Stimulated activated CD4-positive, alpha-beta T cell treated with anti-CD3 and anti-CD28 coated beads, Interleukin-12 subunit alpha, Interleukin-12 subunit beta, amount 100 ng/mL, for 4 hours (primary cell): ENCODE measurements at regions not wholly inside any gene's neighbourhood (a gene's known extent, or its start where the extent isn't known, plus 50 kb on each side); places are given as distances from the start of the nearest gene placed in this dataset.

Experiments used
- DNase-seq: peaks from one replicate; pipeline ENCODE4 v3.0.0-alpha.2; 2020

DNA sequence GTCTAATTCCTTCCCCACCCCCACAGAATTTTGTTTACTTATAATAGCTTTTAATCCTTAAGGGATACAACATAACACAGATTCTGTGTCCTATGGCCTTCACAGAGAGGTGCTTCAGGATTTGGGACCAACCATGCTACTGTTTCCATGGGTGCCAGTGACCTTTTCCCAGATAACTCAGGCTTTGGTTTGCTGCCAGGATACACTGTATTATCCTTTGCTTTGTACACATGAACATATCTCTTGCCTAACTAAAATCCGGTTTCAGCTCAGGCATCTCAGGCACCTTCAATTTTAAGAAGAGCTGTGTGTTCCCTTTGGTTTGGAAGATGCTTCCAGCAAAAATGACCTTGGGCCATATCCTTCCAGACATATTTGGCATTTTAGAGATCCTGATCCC, 428.4 kb upstream of the CDH5 start:
- DNase-seq = no peak

GRCh38 chr16:65937455-65937854, 429.0 kb upstream of the CDH5 start:
- no peak for DNase-seq

- DNase-seq = no peak
Observed at GRCh38 chr16:65936096-65936495, 430.4 kb upstream of the CDH5 start.

DNA sequence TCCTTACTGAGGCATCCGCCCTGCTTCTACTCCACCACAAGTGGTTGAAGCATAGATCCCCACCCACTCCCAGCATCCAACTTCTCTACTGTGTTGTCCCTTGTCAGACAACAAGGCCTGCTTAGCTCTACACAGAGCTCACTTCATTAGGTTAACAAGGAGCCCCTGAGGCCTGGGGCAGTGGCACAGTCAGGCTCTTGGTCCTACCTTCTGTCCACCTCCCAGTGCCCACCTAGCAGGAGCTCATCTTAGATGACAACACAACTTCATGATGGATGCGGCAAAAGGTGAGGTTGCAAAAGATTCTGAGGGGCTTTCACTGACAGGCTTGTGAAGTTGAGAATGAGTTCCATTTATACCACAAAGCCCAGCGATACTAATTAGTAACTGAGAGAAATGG, 432.0 kb upstream of the CDH5 start:
- no peak for DNase-seq

DNA sequence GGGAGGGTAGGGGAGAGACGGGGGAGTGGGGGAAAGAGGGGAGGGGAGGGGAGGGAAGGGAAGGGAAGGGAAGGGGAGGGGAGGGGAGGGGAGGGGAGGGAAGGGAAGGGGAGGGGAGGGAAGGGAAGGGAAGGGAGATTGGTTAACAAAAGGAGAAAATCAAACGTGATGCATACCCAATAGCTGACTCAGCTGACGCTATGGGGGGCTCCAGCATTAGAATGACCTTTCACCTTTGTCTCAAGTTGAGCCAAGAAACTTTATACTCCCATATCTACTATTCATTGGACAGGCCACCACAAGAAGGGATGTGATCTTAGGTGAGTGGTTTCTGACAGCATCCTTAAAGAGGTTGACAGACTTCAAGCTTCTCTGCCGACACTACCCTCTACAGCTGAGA, 432.8 kb upstream of the CDH5 start:
- no peak for DNase-seq

DNA sequence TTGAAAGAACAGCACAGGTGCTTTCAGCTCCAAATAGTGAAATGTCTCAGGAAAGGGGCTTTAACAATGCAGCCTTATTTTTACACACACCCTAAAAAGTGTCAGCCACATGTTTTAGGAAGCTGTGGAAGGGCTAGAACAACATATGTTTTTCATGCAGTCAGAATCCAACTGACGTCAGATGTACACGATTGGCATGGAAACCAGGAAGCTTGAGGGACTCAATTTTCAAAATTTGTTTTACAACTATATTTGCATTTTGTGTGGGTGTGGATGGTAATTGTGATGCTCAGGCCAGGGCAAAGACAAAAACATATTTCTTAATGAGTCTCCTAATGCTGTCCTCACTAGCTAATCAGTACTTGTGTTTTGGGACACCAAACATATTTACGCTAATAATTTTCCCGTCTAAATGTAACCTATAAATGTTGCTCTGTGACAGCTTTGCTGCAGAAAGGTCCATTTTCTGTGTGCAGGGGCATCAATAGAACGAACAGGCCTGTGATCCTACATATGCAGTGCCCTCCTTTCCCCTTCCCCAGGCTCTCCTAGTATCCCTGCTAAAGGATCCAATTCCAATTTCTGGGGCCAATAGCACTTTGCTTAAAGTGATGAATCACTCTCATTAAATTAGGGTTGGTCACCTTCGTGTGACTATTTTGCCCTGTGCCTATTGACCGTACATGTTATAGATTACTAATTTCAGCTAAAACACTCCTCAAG, 434.0 kb upstream of the CDH5 start:
- DNase-seq = no peak

GRCh38 chr16:65922923-65923322, 443.6 kb upstream of the CDH5 start:
- no peak for DNase-seq

GRCh38 chr16:65919986-65920376, 446.5 kb upstream of the CDH5 start:
- no peak for DNase-seq

GRCh38 chr16:65919145-65919985, 447.1 kb upstream of the CDH5 start:
- DNase-seq = no peak

DNA sequence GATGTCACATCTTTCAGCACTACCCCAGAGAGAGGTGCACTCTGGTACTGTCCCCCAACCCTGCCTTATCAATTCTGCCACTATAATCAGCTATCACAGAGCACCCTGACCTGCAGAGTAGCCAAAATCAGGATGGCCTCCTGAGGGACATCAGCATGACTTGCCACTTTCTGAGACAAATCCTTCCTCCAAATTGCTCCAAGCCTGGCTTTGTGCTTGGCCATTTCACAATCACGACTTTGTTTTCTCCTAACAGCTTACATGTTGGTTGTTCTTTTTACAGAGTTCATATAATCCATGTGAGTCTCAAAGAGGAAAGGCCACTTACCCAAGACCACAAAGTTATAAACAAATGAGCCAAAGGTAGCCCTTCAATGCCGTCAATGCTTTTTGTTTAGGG, 449.0 kb upstream of the CDH5 start:
- no peak for DNase-seq

GRCh38 chr16:65916995-65917394, 449.5 kb upstream of the CDH5 start:
- DNase-seq = no peak

DNA sequence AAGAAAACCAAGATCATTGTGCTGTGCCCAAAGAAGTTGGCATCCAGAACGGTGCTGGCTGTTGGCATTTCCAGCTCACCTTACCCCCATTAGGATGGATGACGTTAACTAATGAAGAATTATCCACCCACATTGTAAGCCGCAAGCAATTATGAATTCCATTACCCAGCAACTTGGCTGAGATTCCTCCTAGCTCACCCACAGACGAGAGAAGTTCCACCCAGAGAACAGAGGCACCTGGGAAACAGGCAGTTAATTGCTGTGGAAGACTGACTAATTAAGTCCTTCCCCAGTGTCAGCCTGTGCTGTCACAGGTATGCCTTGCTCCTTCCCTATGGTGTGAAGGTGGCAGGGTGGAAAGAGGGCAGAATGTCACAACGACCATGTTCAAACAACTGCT, 456.2 kb upstream of the CDH5 start:
- DNase-seq = no peak

- no peak for DNase-seq
Observed at GRCh38 chr16:65909310-65910050, 457.0 kb upstream of the CDH5 start.

DNA sequence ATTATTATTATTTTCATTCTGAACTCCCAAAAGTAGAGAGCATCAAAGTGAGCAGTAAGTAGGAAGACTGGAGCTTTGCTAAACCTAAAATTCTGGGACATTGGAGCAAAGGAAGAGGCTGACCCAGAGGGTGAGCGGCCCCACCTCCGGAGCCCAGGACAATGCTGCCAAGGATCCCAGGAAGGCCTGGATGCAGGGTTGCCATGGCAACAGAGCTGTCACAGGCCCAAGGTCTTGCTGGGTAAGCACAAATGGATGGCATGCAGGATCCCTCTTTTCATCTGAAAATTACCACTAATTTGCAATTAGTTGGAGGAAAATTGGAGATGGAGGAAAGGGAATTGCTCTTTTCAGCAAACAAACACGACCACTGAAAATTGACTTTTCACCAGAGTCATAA, 457.9 kb upstream of the CDH5 start:
- no peak for DNase-seq

DNA sequence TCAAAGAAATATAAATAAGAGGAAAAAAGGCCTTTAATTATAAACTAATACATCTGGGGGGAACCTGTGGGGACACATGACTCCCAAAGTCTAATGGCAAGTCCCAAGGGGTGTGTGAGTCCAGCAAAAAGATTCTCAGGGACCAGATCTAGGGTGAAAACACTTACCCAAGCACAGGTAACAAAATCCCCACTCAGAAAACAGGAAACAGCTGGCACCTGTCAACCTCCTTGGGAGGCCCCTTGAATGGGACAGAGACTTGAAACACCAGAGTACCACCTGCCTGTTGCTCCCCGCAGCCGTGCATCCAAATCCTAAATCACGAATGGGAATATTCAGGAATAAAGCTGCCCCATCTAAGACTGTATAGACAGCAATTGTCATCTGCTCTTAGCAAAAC, 461.2 kb upstream of the CDH5 start:
- DNase-seq = no peak

GRCh38 chr16:65896448-65897153, 469.9 kb upstream of the CDH5 start:
- DNase-seq = no peak

DNA sequence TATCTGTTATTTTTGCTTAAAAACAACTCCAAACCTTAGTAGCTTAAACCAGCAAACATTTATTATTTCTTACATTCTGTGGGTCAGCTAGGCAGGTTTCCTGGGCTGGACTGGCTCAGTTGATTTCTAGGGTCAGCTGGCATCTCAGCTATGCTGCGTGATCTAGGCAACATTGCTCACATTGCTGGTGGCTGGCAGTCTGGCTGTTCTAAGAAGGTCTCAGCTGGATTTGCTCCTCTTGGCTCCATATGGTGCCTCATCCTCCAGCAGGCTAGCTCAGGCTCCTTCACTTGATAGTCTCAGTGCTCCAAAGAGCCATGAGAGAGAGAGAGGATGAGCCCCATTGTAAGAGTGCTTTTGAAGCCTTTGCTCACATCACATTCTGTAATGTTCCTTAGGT, 470.6 kb upstream of the CDH5 start:
- no peak for DNase-seq

DNA sequence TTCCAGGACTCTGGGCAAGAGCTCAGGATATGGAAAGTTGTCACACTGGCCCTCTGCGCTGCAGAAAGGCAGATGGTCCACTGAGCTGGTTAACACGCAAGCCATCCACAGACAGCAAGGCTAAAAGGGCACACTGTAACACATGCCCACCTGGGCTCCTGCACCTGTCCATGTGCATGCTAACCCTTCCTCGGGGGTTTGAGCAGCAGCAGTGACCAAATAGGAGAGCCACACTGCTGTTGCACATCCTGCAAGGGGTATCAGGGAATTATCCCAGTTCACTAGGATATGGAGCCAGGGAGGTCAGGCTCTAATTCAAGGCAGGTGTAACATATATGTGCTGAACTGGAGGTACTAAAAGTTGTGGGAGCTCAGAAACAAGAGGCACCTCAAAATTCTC, 471.0 kb upstream of the CDH5 start:
- DNase-seq = no peak

DNA sequence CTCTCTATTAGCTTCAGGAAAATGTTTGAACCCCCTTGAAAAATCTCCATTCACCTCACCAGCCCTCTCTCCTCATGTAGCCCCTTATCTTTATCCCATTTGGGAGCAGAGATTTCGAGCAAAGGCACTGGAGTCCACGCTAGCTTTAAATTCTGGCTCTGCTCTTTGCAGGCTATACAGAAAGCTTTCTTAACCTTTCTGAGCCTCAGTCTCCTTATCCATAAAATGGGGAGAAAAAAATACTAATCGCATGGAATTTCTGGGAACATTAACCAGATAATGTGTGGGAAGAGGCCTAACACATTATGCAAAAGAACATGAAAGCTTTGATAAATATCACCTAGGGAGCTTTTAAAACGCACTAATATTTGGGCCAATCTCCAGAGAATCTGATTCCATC, 476.3 kb upstream of the CDH5 start:
- DNase-seq = no peak

DNA sequence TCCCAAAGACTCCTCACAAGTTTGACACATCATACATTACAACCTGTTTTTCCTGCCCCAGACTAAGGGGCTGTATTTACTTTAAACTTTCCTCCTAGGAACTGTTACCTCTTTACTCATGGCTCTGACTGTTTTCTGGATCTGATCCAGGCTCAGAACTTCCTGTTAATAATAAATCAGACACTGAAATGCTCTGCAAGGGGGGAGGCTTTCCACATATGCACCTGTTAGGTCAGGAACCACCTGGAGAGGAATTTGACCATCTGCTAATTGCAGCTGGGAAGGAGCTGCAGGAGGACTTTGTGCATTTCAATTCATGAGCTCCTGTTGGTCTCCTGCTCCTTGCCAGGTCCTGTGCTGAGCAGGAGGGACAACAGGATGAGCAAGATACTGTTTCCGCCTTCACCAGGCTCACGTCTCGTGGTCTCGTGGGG, 476.9 kb upstream of the CDH5 start:
- no peak for DNase-seq

DNA sequence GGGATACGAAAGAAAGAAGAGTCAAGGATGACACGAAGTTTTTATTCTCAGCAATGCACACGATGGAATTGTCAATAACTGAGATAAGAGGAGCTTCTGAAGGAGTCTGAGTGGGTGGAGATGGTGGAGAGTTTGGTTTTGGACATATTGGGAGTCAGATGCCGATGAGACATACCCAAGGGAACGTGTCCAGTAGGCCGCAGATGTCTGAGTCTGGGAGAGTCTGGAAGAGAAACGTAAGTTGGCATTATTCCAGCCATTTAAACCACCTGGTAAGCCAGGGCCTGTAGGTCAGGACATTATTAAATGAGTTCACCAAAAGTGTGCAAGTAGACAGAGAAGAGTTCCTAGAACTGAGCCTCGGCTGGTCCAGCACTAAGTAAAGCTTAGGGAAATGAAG, 478.3 kb upstream of the CDH5 start:
- no peak for DNase-seq

GRCh38 chr16:65884018-65884417, 482.5 kb upstream of the CDH5 start:
- no peak for DNase-seq

DNA sequence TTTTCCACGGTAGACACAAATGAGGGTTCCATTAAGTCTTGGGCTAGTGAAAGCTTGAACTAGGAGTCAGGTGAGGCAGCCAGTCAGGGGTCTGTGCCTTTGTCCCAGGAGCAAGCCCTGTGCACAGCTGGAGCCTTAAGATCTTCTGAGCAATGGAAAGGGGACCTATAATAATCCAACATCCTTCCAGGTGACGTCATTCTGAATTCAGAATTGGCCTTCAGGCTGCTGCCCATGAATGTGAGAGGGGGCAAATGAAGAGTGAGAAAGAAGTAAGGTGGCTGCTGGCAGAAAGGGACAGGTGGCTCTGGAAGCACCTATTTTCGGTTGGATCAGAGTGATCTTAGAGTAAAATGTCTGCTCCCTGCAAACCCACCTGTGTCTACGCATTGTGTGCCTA, 488.1 kb upstream of the CDH5 start:
- DNase-seq = no peak
